H1 (cell line): ENCODE measurements at regions not wholly inside any gene's neighbourhood (a gene's known extent, or its start where the extent isn't known, plus 50 kb on each side); places are given as distances from the start of the nearest gene placed in this dataset.

Experiments
- ATF3 ChIP-seq: IDR thresholded peaks from 2 replicates; pipeline ENCODE4 v1.6.1; 2011; ENCODE audit warnings: low read depth, mild to moderate bottlenecking, low read length; ENCODE audit not compliant: insufficient read depth
- EP300 ChIP-seq, 2 experiments: IDR thresholded peaks; 1 replicate in 1 of 2; 2 replicates in 1 of 2; pipeline ENCODE4 v1.6.1; 2011 to 2012; ENCODE audit warnings: low read depth in 2 of 2, low read length in 2 of 2, mild to moderate bottlenecking in 2 of 2, borderline replicate concordance in 1 of 2, inconsistent platforms in 1 of 2, moderate library complexity in 1 of 2
- GTF2F1 ChIP-seq: IDR thresholded peaks from 2 replicates; pipeline ENCODE4 v1.6.1; 2012; ENCODE audit warnings: low read depth, low read length, improper control_type of control experiment, borderline replicate concordance
- MAX ChIP-seq: IDR thresholded peaks from 2 replicates; pipeline ENCODE4 v1.6.1; 2012; ENCODE audit warnings: inconsistent platforms
- POLR2A ChIP-seq, 2 experiments: IDR thresholded peaks; 1 replicate in 1 of 2; 2 replicates in 1 of 2; pipeline ENCODE4 v1.6.1; 2011; ENCODE audit warnings: low read depth in 2 of 2, low read length in 2 of 2, mild to moderate bottlenecking in 2 of 2; ENCODE audit errors: control extremely low read depth in 1 of 2
- RFX5 ChIP-seq: IDR thresholded peaks from 2 replicates; pipeline ENCODE4 v1.6.1; 2011; ENCODE audit warnings: low read depth, low read length, improper control_type of control experiment, borderline replicate concordance
- SRF ChIP-seq: IDR thresholded peaks from 2 replicates; pipeline ENCODE4 v1.6.1; 2011; ENCODE audit warnings: mild to moderate bottlenecking, low read depth, low read length, moderate library complexity
- TF ChIP-seq, protein P1 (sequence below), 3 experiments: IDR thresholded peaks; 1 replicate in 2 of 3; 2 replicates in 1 of 3; pipeline versions ENCODE4 v1.5.1 to v1.6.1; 2011; ENCODE audit warnings: low read length in 3 of 3, mild to moderate bottlenecking in 3 of 3, inconsistent platforms in 2 of 3, low read depth in 1 of 3, moderate library complexity in 1 of 3; ENCODE audit not compliant: insufficient read depth in 1 of 3; ENCODE audit errors: control extremely low read depth in 1 of 3

GRCh38 chr22:22746061-22746962 is 101.9 kb downstream of the GGTLC2 start:
- no peak for TF ChIP-seq EP300 (IDR thresholded peaks at IDR 0.05; ENCODE audit: borderline replicate concordance in 1 of 2, low read depth in 2 of 2, low read length in 2 of 2)
- no peak for TF ChIP-seq GTF2F1
- TF ChIP-seq, protein P1, sequence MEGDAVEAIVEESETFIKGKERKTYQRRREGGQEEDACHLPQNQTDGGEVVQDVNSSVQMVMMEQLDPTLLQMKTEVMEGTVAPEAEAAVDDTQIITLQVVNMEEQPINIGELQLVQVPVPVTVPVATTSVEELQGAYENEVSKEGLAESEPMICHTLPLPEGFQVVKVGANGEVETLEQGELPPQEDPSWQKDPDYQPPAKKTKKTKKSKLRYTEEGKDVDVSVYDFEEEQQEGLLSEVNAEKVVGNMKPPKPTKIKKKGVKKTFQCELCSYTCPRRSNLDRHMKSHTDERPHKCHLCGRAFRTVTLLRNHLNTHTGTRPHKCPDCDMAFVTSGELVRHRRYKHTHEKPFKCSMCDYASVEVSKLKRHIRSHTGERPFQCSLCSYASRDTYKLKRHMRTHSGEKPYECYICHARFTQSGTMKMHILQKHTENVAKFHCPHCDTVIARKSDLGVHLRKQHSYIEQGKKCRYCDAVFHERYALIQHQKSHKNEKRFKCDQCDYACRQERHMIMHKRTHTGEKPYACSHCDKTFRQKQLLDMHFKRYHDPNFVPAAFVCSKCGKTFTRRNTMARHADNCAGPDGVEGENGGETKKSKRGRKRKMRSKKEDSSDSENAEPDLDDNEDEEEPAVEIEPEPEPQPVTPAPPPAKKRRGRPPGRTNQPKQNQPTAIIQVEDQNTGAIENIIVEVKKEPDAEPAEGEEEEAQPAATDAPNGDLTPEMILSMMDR (IDR thresholded peaks at IDR 0.05; ENCODE audit: control extremely low read depth in 1 of 3, insufficient read depth in 1 of 3, low read depth in 1 of 3, low read length in 3 of 3), result no peak
- no peak for TF ChIP-seq SRF
- no peak for TF ChIP-seq ATF3
- TF ChIP-seq POLR2A (IDR thresholded peaks at IDR 0.05; ENCODE audit: control extremely low read depth in 1 of 2, low read depth in 2 of 2, low read length in 2 of 2), result no peak
- no peak for TF ChIP-seq MAX
- TF ChIP-seq RFX5, result no peak
